Panc1 (cell line): ENCODE measurements at regions not wholly inside any gene's neighbourhood (a gene's known extent, or its start where the extent isn't known, plus 50 kb on each side); places are given as distances from the start of the nearest gene placed in this dataset.
"Not testable (repeated sequence)": the region's sequence is repeated elsewhere in the genome, so short reads cannot be mapped to it uniquely, and the experiment has no call there.

ENCODE experiments used
- POLR2AphosphoS5 ChIP-seq: IDR thresholded peaks from 2 replicates; pipeline ENCODE4 v1.6.1; 2012; ENCODE audit warnings: mild to moderate bottlenecking, low read depth, low read length, moderate library complexity
- TF ChIP-seq, protein P1 (sequence below): fragments of 450-650 bp; IDR thresholded peaks from 2 replicates; pipeline ENCODE4 v1.5.1; 2017; ENCODE audit warnings: mild to moderate bottlenecking

DNA sequence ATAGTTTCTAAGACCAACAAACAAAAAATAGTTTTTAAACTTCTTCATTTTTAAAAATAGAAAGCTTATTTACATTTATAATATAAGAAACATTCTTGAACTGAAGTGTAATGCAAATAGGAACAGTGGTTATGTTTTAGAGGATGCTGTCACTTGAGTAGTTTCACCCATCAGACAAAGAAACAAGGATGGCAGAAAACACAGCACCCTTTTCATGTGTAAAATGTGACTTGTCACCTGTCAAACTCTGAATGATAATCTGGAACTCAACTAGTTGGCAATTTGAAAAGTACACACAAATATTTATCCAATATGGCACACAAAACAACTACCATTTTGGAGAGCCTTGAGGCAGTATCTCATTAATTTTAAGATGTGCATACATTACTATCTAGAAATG is 816.0 kb downstream of the TSN start:
- TF ChIP-seq, protein P1, sequence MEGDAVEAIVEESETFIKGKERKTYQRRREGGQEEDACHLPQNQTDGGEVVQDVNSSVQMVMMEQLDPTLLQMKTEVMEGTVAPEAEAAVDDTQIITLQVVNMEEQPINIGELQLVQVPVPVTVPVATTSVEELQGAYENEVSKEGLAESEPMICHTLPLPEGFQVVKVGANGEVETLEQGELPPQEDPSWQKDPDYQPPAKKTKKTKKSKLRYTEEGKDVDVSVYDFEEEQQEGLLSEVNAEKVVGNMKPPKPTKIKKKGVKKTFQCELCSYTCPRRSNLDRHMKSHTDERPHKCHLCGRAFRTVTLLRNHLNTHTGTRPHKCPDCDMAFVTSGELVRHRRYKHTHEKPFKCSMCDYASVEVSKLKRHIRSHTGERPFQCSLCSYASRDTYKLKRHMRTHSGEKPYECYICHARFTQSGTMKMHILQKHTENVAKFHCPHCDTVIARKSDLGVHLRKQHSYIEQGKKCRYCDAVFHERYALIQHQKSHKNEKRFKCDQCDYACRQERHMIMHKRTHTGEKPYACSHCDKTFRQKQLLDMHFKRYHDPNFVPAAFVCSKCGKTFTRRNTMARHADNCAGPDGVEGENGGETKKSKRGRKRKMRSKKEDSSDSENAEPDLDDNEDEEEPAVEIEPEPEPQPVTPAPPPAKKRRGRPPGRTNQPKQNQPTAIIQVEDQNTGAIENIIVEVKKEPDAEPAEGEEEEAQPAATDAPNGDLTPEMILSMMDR = not testable (repeated sequence)
- TF ChIP-seq POLR2AphosphoS5 = not testable (repeated sequence)
